Stimulated activated CD8-positive, alpha-beta memory T cell treated with anti-CD3 and anti-CD28 coated beads, Interleukin-4, amount 100 ng/mL, for 24 hours (primary cell): ENCODE measurements at regions not wholly inside any gene's neighbourhood (a gene's known extent, or its start where the extent isn't known, plus 50 kb on each side); places are given as distances from the start of the nearest gene placed in this dataset.
"Not testable (repeated sequence)": the region's sequence is repeated elsewhere in the genome, so short reads cannot be mapped to it uniquely, and the experiment has no call there.

Experiments
- DNase-seq: peaks from one replicate; pipeline ENCODE4 v3.0.0-alpha.2; 2020; ENCODE audit warnings: low read depth

- no peak for DNase-seq
These were observed 189.3 kb downstream of the EDN1 start for GRCh38 chr6:12479451-12479850.

DNA sequence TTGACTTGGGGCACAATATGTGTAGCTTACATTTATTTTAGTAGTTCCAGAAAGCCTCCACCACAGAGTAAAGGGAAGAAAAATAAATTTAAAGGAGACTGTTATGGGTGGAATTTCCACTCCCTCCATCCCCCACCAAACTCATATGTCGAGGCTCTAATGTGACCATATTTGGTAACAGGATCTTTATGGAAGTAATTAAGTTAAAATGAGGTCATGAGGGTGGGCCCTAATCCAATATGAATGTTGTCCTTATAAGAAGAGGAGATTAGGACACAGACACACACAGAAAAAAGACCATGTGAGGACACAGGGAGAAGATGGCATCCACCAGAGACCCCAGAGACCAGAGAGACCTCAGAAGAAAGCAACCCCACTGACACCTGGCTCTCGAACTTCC lies 189.7 kb downstream of the EDN1 start:
- no peak for DNase-seq

- DNase-seq, result no peak
These were observed 190.2 kb downstream of the EDN1 start for GRCh38 chr6:12480379-12480778.

DNA sequence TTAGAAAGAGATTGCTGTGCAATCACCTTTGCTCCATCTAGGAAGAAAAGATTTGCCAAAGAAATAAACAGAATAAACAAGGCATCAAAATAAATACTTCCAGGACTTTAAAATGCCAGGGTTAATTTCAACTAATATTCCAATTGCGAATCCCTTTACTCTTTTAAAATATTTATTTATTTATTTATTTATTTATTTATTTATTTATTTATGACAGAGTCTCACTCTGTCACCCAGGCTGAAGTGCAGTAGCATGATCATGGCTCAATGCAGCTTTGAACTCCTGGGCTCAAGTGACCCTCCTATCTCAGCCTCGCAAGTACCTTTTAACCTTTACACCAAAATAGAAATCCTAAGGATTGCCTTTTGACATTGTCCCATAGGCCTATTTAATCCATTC lies 191.1 kb downstream of the EDN1 start:
- DNase-seq, result no peak

- no peak for DNase-seq
These were observed 191.7 kb downstream of the EDN1 start for GRCh38 chr6:12481850-12482249.

- no peak for DNase-seq
These were observed 192.5 kb downstream of the EDN1 start for GRCh38 chr6:12482386-12483375.

DNA sequence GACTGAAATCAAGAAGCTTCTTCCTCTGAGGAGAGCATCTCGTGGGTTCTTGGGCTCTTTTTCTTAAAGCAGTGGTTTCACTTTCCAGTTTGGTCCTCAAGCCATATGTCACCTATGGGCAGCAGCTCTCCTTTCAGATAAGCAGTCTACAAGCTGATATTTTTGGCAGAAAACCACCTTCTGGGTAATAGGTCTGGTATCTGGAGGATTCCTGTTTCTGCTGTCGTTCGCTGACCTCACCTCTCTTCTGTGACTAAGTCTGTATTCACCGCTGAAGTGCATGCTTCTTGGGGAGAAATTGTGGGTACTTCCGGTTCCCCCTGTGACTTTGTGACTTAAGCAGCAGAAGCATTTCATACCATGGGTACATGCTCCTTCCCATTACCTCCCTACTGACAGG lies 193.6 kb downstream of the EDN1 start:
- DNase-seq, result no peak

DNA sequence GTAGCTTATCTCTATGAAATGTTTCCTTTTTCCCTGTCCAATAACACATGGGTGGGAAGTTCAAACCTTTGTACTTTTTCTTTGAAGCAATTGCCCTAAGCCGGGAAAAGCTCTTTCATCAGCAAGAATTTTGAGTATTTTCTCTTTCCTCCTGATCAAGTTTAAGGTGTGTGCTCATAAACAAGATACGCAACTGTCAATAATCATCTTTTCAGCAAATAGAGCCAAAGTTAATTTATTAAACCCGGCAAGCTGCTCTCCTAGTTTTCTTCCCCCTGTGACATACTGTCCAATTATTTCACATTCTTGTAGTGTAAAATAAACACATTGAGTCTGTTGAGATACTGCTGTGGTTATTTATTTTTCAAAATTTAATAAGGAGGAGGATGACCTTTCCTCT lies 194.4 kb downstream of the EDN1 start:
- no peak for DNase-seq

DNA sequence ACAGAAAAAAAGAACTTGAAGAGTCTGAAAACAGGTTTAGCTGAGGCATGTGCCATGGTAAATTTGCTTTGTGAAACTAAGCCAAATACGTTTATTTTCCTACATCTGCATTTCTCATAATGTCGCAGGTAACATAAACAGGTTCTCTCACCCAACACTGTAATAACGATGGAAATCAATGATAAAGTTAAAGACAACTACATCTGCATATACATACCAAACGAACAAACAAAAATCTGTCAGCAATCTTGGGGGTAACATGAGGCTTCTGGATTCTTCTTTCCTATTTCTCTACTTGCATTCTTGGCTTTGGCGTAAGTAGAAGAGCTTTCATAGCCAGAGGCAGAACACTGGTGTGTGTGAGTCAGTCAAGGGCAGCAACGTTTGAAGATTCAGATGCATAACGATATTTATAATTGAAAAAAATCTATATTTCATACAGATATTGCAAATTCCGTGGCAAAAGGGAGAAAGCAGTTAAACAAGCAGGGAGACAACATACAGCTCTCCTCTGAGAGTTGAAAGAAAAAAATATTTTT lies 195.1 kb downstream of the EDN1 start:
- DNase-seq, result no peak

DNA sequence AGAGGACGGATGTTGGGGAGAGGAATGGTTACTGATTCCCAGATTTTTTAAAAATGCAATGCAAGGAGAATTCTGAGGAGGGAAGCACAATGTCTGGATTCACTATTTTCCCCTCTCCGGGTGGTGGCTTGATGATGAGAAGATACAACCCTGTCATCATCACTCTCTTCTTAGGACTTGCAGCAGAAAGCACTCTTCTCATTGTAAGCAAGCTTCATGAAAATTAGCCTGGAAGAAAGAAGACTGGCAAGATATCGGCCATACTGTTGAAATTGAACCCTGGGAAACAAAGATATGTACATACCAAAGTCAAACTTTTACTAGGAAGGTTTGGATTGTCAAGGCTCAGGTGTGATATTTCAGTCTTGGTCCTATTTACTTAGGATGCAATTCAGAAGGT lies 195.7 kb downstream of the EDN1 start:
- no peak for DNase-seq

DNA sequence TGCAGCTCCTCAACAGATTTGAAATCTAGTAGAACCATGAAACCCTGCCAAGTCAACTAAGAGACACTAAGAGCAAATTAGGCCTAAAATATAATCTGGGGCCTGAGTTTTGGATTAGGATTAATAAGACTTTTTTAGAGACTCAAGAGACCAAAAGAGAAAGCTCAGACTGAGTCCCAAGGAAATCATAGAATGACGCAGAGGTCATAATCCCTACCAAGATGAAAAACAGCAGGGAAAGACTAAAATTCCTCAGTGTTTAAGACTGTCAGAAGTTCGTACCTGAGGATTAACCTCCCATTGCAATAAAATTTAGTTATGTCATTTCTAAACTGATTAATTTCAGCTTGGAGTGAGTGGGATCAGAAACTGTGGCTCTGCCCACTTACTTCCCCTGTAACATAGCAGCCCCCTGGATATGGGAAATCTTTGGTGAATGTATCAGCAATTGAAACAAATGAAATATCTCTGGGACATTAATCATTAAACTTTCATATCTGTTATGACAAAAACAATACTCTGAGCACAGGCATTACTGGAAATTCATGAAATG lies 200.3 kb downstream of the EDN1 start:
- DNase-seq, result no peak

DNA sequence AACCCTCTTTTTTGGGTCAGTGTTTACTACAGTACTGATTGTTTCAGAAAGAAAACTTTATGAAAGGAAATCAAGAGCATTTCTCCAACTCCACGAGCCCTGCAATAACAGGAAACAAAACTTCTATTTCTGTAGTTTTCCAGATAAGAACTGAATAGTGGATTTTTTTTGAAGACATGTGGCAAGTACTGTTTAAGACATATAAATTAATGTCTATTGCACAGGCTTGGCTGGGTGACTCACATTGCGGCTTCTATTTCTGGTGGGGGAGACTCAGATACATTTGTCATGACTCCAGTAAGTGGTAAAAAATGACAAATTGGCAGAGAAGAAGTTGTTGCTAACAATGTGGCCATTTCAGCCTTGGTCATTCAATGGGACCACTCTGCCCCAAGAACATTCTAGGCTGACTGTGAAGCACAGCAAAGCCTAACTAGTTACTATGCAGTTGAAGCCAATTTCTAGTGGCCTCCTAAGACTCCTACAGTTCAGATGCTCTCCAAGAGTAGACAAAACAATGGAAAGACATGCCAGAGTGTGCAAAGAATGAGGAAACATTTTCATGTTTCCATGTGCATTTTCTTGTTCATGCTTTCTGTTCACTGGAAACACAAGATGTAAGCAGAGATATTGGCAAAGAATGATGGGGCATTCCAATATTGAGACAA lies 200.9 kb downstream of the EDN1 start:
- DNase-seq, result no peak

GRCh38 chr6:12492929-12493328 lies 202.8 kb downstream of the EDN1 start:
- DNase-seq, result not testable (repeated sequence)

GRCh38 chr6:12493446-12493845 lies 203.3 kb downstream of the EDN1 start:
- no peak for DNase-seq

DNA sequence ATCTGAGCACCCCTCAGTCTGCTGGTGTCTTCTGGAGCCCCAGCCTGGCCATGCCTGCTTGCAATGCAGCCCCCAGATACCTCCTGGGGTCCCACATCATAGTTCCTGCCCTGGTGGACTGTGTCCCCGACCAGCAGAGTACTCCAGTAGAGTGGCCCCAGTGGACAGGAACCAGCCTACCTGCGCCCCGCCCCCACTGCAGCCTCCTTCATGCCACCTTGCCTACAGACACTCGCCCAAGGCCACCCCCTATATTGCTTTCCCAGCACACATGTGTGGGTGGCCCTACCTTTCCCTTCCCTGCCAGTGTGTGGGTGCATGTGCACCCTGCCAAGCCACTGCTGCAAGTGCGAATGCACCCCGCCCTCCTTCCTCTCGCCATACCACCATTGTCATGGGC lies 204.0 kb downstream of the EDN1 start:
- DNase-seq, result no peak

DNA sequence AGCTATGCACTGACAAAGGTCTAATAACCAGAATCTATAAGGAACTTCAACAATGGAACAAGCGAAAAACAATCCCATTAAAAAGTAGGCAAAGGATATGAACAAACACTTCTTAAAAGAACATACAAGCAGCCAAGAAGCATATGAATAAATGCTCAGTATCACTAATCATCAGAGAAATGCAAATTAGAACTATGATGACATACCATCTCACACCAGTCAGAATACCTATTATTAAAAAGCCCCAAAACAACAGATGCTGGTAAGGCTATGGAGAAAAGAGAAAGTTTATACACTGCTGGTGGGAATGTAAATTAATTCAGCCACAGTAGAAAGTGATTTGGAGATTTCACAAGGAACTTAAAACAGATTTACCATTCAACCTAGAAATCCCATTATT lies 211.8 kb downstream of the EDN1 start:
- no peak for DNase-seq

DNA sequence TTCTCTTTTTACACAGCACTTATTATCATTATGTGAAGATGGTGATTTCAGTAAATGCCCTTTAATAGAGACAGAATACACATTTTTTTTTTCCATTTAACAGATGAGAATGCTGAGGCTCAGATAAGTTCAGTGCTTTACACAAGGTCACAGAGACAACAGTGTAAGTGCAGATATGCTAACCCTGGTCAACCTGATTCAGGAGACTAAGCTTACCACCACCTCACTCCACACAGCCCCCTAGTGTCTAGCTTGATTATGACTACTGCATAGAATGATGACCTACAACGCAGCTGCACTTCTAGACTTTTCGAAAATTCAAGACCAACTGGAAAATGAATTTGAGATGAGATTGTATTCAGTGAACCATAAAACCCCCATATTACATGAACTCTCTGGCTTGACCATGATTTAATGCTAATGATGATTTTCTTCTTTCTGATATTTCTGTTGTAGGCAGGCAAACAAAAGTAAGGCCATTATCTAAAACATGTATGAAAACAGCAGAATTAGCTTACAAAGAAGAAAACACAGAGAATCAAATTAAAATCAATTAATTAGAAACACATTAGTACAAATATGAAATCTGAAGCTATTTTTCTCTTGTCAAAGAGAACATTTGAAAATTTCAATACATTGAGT lies 212.1 kb upstream of the PHACTR1 start:
- no peak for DNase-seq

DNA sequence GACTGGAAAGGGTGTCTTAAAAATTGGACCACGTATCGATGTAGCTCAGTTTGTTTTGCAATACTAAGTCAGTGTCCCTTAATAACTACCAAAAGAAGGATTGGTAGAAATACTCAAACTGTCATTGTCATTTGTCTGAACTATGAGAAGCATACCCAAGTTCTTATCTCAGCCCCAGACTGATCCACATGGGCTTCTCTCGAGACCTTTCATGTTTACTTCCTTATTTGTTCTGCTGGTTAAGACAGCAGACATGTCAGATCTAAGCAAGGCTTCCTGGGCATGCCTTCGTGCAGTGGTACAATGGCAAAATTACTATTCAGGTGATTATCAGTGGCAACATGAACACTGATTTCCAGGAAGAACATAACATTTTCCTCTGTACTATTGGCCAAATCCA lies 211.1 kb upstream of the PHACTR1 start:
- DNase-seq, result no peak

- DNase-seq, result no peak
These were observed 210.4 kb upstream of the PHACTR1 start for GRCh38 chr6:12506159-12506558.

- no peak for DNase-seq
These were observed 208.9 kb upstream of the PHACTR1 start for GRCh38 chr6:12507636-12508035.

- no peak for DNase-seq
These were observed 208.0 kb upstream of the PHACTR1 start for GRCh38 chr6:12508553-12508952.

GRCh38 chr6:12509060-12509459 lies 207.5 kb upstream of the PHACTR1 start:
- no peak for DNase-seq
